ENCODE measurements at regions not wholly inside any gene's neighbourhood (a gene's known extent, or its start where the extent isn't known, plus 50 kb on each side); places are given as distances from the start of the nearest gene placed in this dataset.

DNA sequence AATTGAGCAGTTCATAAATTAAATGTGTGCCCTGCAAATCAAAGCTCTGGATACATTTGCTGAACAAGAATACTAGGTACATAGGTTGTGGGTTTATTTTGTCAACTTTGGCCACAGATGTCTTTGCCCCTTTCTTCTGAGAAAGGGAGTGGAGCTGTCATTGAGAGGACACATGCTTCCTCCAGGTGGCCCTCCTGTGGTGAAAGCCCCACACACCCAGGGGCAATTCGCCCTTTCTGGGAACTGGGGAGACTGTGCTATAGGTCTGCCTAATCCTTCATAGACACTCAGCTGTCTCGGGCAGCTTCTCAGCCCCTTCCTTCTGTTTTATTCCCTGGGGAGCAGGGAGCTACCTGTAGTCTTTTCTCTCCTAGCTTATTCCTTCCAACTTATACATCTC lies 605.7 kb upstream of the DPP6 start:
- no peak for DNase-seq (ENCODE audit: low spot score)

DNA sequence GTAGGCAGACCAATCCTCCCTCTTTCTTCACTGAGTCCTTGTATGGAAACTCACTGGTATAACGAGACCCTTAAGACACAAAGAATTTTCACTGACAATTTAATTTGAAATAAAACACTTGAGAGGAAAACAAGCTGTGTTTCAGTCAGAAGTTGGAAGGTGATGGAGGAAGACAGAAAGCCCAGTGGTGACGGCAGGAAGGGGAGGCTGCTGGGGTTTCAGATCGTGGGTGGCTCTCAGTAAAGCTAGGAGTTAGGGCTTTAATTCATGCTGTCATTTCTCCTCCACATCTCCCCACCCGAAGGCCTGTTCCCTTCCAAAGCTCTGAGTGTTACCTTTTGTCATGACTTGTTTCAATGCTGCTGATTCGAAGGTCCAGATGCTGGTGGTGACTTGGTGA lies 605.2 kb upstream of the DPP6 start:
- no peak for DNase-seq (ENCODE audit: low spot score)

DNA sequence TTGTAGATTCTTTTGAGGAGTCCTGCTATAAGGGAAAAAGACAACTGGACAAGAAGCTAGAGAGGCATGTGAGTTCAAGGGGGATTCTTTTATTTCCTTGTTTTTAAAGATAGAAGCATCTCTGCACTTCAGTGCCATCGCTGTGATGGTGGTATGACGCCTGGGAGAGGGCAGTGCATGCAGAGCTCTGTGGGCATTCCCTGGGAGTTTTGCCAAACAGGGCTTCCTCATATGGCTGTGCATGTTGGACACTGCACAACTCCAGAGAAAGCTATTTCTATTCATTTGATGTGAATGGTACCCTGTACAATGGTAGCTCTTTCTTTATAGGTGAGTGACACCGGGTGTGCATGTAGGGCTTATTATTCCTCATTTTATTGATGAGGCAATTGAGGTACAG lies 599.5 kb upstream of the DPP6 start:
- DNase-seq (ENCODE audit: low spot score) = no peak

DNA sequence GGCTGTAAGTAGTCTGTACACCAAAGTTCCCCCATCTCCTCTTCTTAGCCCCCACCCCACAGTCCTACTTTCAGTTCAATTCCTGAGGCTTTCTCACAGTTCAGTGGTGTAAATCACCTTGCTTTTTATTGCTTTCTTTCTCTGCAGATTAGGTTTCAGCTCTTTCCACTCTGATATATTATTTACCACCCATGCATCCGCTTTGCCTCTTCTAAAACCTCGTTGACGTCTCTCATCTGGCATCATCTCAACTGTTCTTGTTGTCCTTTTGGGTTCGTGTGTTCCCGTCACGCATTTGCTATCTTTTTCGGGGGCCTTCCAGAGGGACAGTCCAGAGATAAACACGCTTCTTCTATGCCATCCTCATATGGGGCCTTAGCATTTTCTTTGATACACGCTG lies 597.9 kb upstream of the DPP6 start:
- DNase-seq (ENCODE audit: low spot score) = no peak

GRCh38 chr7:153457746-153458145 lies 594.5 kb upstream of the DPP6 start:
- no peak for DNase-seq (ENCODE audit: low spot score)

DNA sequence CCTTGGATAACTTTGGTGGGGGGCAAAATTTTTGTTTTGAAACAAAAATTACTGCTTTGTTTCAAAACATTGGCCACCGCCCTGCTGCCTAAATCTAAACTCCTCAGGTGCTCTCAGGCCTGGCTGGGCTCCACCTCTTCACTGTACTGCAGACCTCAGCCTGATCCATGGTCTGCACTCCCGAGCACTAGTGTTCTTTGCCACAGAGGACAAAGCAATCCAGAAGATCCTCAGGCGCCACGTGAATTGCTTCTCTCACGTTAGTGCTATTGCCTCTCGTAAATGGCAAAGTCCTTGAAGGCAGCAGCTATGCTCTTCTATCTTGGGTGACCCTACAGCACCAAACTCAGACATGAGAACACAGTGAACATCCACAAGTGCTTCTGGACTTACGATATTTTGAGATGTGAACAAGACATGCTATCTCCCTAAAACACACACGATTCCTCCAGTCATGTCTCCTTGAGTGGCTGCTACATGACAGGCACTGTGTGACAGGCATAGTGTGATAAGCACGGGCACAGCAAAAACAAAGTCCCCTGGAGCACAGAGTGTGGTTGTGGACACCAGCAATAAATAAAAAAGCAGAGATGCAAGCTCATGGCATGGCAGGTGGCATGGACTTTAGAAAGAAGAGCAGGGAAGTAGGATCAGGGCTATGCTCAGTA lies 582.1 kb upstream of the DPP6 start:
- no peak for DNase-seq (ENCODE audit: low spot score)

GRCh38 chr7:153472516-153472915 lies 579.7 kb upstream of the DPP6 start:
- DNase-seq (ENCODE audit: low spot score) = no peak

DNA sequence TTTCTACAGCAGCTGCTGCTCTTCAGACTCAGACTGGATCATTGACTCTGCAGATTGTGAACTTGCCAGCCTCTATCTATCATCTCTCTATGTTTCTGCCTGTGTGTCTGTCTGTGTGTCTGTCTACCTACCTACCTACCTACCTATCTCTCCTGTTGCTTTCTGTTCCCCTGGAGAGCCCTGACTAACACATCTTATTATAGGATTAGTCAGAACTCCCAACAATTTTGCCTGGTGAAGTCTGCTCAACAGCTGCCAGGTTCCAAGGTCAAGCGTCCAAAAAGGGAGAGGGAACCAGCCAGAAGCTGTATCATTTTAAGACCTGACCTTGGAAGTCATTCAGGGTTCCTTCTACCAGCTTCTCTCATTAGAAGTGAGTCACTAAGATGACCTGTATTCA lies 579.0 kb upstream of the DPP6 start:
- DNase-seq (ENCODE audit: low spot score) = no peak

GRCh38 chr7:153475239-153475638 lies 577.0 kb upstream of the DPP6 start:
- DNase-seq (ENCODE audit: low spot score) = no peak

GRCh38 chr7:153476166-153476565 lies 576.0 kb upstream of the DPP6 start:
- no peak for DNase-seq (ENCODE audit: low spot score)

- no peak for DNase-seq (ENCODE audit: low spot score)
Measured at GRCh38 chr7:153496257-153496656, 555.9 kb upstream of the DPP6 start.

GRCh38 chr7:153503093-153503492 lies 549.1 kb upstream of the DPP6 start:
- no peak for DNase-seq (ENCODE audit: low spot score)

DNA sequence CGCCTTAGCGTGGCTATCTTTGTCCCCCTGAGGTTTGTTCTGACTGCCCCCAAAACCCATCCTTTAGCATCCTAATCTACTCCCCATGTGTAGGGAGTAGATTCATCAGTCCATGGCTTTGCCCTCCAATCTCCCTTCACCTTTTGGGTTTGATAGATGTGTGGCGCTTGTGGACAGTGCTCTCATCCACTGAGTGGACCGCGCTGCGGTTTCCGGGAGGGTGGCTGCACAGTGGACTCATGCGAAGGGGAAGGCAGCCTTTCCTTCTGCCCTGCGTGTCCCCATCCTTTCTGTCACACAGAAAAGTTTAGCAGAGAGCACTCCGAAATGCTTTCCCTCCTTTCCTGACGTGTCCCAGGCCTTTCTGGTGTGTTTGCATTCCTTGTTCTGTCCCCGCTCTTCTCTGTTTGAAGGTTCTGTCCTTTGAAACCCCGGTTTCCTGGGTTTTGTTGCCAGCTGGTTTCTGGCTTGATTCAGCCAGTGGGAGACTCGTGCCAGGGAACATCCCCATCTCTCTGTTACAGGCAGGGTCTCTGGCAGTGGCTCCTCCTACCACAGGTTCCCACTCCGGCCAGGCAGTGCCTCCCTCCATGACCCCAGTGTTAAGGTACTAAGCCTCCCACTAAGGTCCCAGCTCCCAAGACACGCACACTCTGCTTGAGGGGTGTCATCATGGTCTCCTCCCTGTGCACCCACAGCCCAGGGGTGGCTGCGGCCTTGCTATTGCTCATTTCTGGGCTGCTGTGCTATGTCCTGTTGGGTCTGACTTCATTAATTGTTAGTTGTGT lies 547.7 kb upstream of the DPP6 start:
- no peak for DNase-seq (ENCODE audit: low spot score)

DNA sequence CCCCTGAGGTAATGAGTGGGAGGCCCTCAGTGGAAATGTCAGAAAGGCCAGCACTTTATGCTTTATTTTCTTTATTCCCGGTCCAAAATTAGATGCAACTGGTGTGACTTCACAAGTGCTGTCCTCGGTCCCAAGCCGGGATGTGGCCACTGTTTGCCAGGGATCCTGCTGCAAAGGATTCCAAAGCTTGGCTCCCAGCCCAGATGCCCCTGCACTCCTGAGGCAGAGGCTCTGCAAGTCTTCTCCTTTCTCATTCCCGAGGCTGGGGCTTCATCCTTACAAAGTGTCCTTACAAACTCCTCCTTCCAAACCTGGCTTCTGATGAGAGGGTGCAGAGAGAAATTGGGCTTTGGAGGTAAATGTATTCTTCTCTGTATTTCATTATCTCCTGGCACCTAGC lies 544.3 kb upstream of the DPP6 start:
- no peak for DNase-seq (ENCODE audit: low spot score)

- no peak for DNase-seq (ENCODE audit: low spot score)
Measured at GRCh38 chr7:153509768-153510167, 542.4 kb upstream of the DPP6 start.

DNA sequence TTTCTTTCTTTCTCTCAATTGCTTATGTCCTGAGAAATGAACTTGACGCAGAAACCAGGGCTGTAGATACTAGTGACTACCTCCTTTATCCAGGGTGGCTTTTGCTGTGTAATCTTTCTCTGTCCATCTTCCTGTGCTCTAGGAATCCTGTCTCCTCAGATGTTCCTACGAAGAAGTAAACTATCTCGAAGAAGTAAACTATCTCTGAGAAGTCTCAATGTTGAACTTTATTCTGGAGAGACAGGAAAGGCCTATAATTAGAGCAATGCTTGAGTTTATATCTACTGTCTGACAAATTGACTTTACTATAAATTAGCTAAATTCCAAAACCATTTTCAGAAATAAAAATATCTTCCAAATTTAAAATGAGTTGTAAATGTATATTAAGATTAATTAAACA lies 541.5 kb upstream of the DPP6 start:
- DNase-seq (ENCODE audit: low spot score) = no peak

DNA sequence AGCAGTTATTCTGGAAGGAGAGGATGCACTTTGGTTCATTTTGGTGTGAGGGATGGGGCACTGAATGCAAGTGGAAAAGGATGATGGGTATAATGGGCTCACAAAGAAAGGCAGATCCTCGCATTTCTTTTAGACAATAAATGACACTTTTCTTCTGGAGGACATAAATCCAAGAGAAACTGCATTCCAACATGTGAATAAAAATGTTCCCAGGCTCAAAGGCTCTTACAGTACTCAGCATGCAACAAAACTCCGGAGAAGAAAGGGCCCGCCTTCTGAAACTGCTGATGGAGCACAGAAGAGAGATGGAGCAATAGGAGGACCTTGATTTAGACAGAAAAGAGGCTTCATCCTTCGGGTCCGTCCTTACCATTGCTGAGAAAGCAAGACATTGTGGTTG lies 538.2 kb upstream of the DPP6 start:
- DNase-seq (ENCODE audit: low spot score) = no peak

- no peak for DNase-seq (ENCODE audit: low spot score)
Measured at GRCh38 chr7:153515359-153515758, 536.8 kb upstream of the DPP6 start.

GRCh38 chr7:153518201-153518984 lies 533.8 kb upstream of the DPP6 start:
- no peak for DNase-seq (ENCODE audit: low spot score)

- no peak for DNase-seq (ENCODE audit: low spot score)
Measured at GRCh38 chr7:153521370-153521769, 530.8 kb upstream of the DPP6 start.

DNA sequence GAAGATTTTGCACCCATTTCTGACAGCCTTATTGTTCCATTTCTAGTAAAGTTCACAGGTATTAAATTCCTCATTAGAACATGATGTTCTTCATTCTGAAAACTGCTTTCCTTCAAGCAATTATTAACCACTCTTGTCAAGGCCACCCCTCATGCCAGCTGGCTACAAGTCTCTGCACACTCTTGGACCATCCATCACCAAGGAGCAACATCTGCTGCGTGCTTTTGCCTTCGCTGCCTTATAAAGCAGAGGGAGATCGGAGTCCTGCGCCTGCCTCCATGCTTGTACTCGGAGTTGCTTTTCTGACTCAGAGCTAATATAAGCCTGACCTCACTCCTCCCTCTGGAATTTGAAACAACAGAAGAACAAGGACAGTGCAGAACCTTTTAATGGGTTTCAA lies 529.9 kb upstream of the DPP6 start:
- DNase-seq (ENCODE audit: low spot score) = no peak

DNA sequence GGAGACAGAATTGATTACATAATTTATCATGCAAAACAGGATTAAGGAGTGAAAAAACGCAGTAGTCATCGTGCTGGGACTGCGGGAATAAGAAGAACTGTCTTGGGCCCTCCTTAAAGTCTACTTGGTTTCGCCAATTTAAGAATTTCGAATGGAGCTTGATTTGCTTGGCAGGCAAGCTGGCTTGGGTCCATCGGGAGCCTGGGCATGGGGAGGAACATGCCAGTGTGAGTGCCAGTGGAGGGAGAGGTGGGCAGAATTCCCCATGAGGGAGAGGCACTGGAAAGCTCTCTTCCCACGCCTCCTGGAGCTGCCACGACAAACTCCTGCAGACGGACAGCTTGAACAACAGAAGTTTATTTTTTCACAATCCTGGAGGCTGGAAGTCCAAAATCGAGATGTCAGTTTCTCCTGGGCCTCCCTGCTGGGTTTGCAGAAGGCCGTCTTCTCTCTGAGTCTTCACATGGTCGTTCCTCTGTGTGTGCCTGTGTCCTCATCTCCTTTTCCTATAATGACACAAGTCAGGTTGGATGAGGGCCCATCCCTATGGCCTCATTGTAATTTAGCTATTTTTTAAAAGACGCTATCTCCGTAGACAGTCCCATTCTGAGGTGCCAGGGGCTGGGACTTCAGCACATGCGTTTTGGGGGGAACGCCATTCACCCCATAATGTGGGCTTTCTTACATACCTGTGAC lies 528.7 kb upstream of the DPP6 start:
- DNase-seq (ENCODE audit: low spot score) = no peak
